GM12873 (cell line): ENCODE measurements at regions not wholly inside any gene's neighbourhood (a gene's known extent, or its start where the extent isn't known, plus 50 kb on each side); places are given as distances from the start of the nearest gene placed in this dataset.

Experiments used
- CTCF ChIP-seq: IDR thresholded peaks from 2 replicates; pipeline ENCODE4 v1.5.1; 2012; ENCODE audit warnings: low read depth, mild to moderate bottlenecking, moderate library complexity, low read length, control low read depth; ENCODE audit not compliant: insufficient read depth; ENCODE audit errors: missing control alignments

GRCh38 chr2:194363878-194364277 is 1293.1 kb upstream of the SLC39A10 start:
- no peak for TF ChIP-seq CTCF

- no peak for TF ChIP-seq CTCF
Observed at GRCh38 chr2:194363295-194363694, 1293.7 kb upstream of the SLC39A10 start.

- TF ChIP-seq CTCF, result no peak
Observed at GRCh38 chr2:194352505-194352904, 1304.5 kb upstream of the SLC39A10 start.

GRCh38 chr2:194346193-194346592 is 1310.8 kb upstream of the SLC39A10 start:
- no peak for TF ChIP-seq CTCF

GRCh38 chr2:194345347-194345746 is 1311.7 kb upstream of the SLC39A10 start:
- TF ChIP-seq CTCF, result no peak

GRCh38 chr2:194343167-194343566 is 1313.9 kb upstream of the SLC39A10 start:
- no peak for TF ChIP-seq CTCF

GRCh38 chr2:194332799-194333490 is 1324.1 kb upstream of the SLC39A10 start:
- no peak for TF ChIP-seq CTCF

GRCh38 chr2:194328456-194328855 is 1328.6 kb upstream of the SLC39A10 start:
- no peak for TF ChIP-seq CTCF
